IPS-11a (cell line): ENCODE measurements at regions not wholly inside any gene's neighbourhood (a gene's known extent, or its start where the extent isn't known, plus 50 kb on each side); places are given as distances from the start of the nearest gene placed in this dataset.
A peak's percentile ranks its signal among the peaks of the same experiment; 100 is the strongest.
"Not testable (repeated sequence)": the region's sequence is repeated elsewhere in the genome, so short reads cannot be mapped to it uniquely, and the experiment has no call there.

ENCODE experiments used
- H3K4me3 ChIP-seq: one replicate; pipeline ENCODE4 v1.5.1; 2013; ENCODE audit warnings: low read depth, low read length, control low read depth

DNA sequence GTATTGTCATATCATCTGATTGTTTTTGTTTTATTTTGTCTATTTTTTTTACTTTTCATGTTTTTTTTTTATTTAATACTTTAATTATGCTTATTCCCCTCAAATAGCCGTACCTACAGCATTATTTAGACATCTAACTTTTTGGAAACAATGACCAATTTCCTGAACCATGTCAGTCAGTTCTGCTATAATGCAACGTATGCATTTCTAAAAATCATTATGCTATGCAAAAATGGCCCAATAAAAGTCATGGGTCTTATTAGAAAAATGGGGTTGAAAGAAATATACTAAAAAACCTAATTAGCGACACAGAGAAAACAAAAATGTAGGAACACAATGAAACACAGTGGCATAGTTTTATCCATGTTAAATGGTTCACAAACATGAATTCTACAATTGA is 1454.7 kb downstream of the GRIK2 start:
- H3K4me3 ChIP-seq, result no peak overlapping the region

DNA sequence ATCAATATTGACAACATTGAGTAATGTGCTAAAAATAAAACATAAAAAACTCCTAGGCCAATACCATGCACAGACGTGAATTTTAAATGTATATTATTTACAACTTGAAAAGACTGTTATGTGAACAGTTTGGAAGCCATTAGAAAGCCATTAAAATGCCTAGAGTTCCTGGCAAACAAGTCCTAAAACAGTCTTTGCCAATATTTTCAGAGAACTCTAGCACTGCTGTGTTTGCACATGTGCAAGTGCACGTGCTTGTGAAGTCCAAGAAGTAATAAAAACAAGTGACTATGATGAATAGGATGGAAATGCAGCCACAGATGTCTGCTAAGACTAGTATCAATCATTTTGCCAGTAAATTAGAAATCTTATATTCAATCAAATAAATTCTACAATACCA is 1447.6 kb downstream of the GRIK2 start:
- H3K4me3 ChIP-seq, result no peak overlapping the region

DNA sequence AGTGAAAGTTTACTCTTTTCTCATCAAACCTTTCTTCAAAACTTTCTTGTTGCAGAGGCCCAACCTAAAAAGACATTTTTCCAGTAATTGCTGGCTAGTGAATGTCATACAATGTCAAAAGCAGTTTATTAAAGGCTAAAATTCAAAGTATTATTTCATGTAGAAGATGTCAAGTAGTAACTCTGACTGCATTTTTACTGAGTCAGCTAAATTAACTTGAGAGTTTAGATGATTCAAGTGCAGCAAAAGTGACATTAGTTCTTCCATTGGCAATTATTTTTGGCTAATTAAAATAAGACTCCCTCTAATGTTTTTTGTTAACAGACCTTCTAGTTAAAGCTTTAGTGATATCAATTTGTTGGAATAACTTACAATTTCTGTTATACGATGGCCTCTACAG is 1438.5 kb downstream of the GRIK2 start:
- no peak overlapping the region for H3K4me3 ChIP-seq

DNA sequence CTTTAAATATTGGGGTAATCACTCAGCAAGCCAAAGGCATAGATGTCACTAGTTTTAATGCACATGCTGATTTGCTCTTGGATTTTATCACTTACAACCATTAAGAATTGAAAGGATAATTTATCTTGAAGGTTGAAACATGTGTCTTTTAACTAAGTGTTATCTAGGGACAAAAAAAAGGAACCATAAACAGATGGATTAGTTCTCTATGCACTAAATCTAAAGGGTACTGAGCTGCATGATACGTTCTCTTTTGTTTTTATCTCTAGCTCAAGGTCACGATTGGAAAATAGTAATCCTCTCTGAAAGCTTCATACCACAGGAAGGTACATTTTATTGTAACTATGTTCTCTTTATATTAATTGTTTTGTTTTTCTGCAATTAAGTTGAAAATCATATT is 1426.6 kb downstream of the GRIK2 start:
- H3K4me3 ChIP-seq, result no peak overlapping the region

DNA sequence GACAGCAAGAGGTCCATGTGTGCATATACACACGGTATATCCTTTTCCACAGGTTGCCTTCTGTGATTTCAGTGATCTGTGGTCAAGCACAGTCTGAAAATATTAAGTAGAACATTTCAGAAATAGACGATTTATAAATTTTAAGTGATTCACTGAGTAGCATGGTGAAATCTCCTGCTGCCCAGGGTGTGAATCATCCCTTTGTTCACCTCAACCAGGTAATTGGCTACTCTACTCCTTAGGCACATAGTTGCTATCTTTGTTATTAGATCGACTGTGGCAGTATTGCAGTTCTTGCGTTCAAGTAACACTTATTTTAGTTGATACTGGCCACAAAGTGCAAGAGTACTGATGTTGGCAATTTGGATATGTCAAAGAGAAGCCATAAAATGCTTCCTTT is 1421.7 kb downstream of the GRIK2 start:
- no peak overlapping the region for H3K4me3 ChIP-seq

DNA sequence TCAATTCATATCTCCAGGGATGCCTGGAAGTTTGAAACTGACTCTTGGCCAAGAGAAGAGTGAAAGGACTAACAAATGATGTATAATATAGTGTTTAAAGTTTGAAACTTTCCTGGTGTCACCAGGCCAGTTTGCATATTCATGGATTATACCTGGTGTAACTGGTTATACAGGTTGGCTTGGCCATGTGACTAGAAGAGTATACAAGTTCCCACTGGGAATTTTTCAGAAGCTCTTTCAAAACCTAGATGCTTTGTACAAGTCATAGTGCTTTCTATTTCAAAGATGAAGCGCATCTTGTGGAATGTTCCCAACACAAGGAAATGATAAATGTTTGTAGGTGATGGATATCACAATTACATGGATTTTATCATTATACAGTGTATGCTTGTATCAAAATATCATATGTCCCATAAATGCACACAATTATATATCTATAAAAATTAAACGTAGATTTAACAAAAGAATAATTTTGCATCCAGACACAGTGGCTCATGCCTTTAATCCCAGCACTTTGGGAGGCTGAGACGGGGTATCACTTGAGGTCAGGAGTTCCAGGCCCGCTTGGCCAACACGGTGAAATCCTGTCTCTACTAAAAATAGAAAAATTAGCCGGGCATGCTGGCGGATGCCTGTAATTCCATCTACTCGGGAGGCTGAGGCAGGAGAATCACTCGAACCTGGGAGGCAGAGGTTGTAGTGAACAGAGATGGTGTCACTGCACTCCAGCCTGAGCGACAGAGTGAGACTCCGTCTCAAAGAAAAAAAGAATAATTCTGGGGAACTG is 1420.2 kb downstream of the GRIK2 start:
- no peak overlapping the region for H3K4me3 ChIP-seq

DNA sequence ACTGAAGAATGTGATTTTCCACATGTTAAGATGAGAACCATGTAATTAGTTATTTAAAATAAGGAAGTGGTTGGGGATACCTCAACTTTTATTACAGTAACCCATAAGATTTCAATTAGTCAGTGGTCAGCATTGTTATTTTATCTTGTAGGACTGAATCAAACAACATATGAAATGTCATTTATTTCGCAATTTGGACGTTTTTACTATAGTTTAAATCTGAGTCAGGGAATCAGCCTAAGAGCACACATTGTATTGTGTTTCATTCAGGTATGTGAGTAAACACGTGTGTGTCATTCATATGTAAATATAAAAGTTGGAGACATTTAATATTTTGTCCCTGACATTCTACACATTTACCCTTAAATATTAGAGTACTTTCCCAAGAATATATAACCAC is 1418.7 kb downstream of the GRIK2 start:
- no peak overlapping the region for H3K4me3 ChIP-seq

DNA sequence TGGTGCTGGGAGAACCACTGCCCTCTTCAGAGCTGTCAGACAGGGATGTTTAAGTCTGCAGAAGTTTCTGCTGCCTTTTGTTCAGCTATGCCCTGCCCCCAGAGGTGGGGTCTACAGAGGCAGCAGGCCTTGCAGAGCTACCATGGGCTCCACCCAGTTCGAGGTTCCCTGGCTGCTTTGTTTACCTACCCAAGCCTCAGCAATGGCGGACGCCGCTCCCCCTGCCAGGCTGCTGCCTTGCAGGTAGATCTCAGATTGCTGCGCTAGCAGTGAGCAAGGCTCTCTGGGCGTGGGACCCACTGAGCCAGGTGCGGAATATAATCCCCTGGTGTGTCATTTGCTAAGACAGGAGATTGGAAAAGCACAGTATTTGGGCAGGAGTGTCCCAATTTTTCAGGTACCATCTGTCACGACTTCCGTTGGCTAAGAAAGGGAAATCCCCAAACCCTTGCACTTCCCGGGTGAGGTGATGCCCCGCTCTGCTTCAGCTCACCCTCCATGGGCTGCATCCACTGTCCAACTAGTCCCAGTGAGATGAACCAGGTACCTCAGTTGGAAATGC is 1415.5 kb downstream of the GRIK2 start:
- not testable (repeated sequence) for H3K4me3 ChIP-seq

DNA sequence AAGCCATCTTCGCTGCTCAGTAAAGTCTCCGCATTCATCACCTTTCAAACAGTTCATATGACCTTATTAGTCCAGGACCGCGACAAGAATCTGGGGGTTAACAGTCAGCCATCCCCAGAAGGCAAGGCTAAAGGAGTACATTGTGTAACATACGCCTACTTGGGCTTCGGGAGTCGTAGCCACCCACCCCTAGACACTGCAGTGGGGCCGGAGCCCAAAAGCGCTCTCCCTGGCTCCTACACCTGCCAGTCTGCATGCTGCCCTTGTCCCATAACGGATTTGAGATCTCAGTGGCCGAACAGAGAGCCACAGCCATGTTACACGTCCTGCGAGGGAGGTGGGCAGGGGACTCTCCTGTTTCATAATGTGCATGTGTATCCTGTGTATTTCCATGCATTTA is 1405.5 kb downstream of the GRIK2 start:
- peak overlapping the region; percentile 67 for H3K4me3 ChIP-seq

DNA sequence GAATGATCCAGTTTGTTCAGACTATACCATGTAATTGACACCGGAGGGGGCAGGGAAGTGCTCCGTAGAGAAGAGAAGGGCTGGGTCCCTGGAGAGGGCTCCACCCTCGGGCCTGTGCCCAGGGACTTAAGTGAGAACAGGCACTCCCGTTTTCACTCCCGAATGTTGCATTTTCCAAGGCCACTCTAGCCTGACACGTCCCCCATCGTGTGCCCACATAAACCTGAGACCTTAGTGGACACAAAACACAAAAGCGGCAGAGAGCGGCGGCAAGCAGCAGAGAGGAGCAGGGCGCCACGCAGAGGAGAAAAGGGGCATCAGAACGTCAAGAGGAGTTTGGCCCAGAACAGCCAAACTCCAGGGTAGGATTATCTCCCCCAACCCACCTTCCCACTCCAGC is 1405.1 kb downstream of the GRIK2 start:
- H3K4me3 ChIP-seq, result peak overlapping the region; percentile 67

DNA sequence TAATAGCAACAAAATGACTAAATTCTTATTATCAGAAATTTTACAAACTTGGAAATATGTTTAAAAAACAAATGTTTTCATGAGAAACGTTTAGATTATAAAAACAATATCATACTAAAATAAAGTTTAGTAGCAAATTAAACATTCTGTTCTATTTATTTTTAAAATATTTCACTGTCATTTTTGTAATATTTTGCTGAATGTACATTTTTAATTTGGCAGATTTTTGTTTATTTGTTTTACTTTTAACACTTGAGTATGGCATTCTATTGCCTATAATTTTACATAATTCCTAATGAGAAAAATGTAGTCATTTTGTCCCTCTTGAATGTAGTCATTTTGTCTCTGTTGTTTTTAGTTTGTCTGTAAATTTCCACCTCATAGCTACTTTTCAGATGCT is 1400.2 kb downstream of the GRIK2 start:
- no peak overlapping the region for H3K4me3 ChIP-seq

DNA sequence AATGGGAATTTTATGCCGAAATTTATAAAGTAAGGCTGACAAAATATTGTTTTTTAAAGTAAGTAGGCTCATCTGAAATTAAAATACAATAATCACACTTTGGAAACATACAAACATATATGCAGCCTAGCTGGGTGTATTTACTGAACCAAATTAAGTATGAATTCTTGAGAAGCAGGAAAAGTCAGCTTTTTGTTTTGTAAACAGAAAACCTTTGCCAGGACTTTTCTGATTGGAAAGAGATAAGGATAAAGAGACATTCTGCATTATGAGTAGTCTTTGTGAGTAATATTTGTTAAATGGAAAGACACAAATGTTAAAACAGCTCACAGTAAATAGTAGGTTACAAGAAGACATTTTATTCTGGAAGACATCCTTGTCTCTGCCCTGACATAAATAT is 1380.8 kb downstream of the GRIK2 start:
- H3K4me3 ChIP-seq, result no peak overlapping the region

DNA sequence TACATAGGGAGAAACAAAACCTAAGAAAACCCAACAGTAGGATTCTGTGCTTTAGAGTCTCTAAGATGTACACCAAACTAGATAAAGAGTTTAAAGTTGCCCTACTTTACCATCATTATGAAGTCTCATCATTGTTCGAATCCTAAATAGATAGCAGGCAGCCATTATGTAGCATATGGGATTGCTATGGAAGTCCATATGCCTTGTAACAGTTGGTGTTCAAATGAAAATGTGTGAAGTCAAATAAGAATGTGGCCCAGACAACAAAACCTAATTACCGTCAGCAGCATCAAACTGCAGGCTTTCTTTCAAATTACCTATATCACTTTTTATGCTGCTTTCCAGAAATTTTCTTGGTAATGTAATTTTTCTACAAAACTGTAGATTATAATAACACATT is 1380.1 kb downstream of the GRIK2 start:
- no peak overlapping the region for H3K4me3 ChIP-seq

DNA sequence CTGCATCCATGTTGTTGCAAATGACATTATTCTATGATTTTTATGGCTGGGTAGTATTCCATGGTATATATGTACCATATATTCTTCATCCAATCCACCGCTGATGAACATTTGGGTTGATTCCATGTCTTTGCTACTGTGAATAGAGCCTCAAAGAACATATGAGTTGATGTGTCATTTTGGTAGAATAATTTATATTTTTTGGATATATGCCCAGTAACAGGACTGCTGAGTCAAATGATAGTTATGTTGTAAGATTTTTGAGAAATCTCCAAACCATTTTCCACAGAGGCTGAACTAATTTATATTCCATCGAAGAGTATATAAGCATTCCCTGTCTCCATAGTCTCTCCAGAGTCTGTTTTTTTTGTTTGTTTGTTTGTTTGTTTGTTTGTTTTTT is 1373.5 kb downstream of the GRIK2 start:
- no peak overlapping the region for H3K4me3 ChIP-seq

DNA sequence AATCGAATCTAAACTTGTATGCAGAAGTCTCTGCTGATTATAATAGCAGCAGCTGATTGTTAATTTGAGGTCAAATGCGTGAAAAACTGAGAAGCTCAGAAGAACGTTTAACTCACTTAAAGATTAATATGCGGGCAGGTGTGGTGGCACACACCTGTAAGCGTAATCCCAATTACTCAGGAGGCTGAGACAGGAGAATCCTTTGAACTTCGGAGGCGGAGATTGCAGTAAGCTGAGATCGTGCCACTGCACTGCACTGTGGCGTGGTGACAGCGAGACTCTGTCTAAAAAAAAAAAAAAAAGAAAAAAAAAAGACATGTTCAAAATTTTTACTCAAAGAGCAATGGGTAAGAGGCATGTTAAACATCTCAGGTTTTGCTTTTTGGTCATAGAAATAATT is 1370.8 kb downstream of the GRIK2 start:
- no peak overlapping the region for H3K4me3 ChIP-seq

DNA sequence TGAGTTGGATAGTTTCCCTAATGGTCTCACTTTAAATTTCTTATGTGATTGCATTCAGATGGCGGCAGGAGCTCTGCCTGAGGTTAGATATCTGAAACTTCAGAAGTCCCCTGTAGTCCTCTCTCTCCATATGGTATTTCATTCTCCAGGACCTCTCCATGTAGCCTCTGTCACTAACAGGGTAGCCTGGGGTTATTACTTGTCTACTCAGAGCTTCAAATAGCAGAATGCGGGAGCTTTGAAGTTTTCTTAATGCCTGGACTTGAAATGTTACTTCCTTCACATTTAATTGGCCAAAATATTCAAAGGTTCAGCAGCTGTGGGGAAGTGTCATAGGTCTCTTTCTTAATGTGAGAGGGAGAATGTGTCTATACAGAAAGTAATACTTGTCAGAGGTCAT is 1370.4 kb downstream of the GRIK2 start:
- no peak overlapping the region for H3K4me3 ChIP-seq

DNA sequence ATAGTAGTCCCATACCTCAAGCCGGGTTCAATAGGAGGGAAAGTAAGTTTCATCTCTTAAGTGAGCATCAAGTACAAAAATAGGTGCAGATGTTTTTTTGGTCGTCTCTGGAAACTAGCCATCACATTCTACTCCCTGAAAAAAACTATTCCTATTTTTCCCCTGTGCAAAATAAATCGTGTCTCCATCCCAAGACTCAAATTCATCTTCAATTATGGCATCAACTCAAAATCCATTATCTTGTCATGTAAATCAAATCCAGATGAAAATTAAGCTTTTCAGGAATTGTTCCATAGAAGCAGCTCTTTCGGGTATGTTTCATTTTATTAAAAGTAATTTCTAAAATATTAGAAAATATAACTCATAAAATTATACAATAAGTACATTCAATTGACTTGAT is 1368.4 kb downstream of the GRIK2 start:
- no peak overlapping the region for H3K4me3 ChIP-seq

DNA sequence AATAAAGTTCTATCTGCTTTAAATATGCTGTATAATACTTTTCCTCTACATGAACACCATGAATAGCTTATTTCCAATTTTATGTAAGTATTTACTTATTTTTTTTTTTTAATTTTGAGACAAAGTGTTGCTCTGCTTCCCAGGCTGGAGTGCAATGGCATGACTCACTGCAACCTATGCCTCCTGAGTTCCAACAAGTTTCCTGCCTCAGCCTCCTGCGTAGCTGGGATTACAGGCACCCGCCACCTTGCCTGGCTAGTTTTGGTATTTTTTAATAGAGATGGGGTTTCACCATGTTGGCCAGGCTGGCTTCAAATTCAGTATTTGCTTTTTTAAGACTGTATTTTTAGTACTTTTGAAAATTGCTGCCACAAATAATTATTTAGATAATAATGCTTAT is 1365.9 kb downstream of the GRIK2 start:
- no peak overlapping the region for H3K4me3 ChIP-seq

DNA sequence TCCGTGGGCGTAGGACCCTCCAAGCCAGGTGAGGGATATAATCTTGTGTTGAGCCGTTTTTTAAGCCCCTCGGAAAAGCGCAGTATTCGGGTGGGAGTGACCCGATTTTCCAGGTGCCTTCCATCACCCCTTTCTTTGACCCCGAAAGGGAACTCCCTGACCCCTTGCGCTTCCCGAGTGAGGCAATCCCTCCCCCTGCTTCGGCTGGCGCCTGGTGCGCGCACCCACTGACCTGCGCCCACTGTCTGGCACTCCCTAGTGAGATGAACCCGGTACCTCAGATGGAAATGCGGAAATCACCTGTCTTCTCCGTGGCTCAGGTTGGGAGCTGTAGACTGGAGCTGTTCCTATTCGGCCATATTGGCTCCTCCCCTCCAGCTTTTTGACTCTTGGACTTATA is 1365.0 kb downstream of the GRIK2 start:
- H3K4me3 ChIP-seq, result not testable (repeated sequence)

DNA sequence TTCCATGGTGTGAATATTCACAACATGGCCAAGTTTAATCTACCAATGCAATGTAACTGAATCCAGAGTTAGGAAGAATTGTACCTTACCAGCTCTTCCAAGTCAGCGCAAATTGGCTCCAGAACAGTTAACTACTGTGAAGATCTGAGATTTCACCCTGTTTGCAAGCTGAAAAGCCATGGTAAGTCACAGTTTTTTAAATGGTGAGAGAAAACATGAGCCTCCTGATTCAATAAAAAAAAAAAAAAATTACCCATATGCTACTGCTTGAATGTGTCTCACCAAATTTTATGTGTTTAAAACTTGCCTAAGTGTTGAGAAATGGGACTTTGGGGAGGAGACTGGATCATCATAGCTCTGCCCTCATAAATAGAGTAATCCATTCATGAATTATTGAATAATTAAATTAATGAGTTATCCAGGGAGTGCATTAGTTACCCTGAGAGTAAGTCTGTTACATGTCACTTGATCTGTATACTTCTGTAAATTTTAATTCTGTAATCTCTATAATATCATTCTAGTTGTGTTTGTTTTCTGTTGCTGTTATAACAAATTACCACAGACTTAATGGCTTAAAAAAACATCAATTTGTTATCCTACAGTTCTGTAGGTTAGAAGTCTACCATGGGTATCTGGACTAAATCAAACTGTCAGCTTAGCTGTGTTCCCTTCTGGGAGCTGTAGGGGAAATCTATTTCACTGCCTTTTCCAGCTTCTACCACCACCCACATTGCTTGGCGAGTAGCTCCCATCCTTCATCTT is 1355.9 kb downstream of the GRIK2 start:
- H3K4me3 ChIP-seq, result no peak overlapping the region

DNA sequence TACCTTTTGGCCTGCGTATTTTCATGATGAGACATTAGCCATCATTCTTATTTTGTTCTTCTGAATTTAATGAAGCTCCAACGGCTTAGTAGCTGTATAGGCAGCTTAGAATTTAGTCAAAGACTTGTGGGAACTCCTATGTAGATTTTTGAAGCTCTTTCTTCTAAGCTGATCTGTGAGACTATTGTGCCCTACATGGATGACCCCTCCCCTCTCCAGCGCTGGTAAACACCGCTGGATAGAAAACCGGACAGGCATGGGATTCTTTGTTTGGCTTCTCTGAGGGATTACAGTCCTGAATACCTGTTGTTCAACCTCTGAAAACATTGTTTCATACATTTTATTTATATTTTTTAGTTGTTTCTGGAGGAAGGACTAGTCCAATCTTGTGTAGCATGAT is 1353.4 kb downstream of the GRIK2 start:
- no peak overlapping the region for H3K4me3 ChIP-seq

DNA sequence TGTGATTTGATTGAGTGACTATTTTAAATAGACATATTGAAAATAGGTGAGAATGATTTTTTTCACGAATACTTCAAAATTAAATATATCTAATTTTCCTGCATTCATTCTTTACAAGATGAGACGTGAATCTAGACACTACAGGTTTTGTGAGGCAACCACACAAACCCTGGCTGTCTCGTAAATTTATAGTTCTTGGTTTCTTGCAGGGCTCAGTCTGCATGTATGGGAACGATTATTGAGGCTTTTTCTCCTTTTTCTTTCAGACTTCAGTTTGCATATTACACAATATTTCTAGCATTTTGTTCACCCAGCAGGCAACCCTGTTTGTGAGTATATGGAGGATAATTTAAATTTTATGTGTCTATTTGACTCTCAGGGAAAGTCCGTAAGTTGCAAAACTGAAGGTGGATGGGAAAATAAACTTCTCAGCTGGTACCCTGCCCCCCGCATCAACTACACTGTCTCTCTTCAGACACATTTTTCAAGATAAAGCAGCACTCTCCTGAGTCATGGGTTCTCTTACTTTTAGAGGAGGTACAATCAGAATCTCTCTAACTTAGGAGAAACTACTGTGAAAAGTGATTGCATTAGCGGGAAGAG is 1349.3 kb downstream of the GRIK2 start:
- no peak overlapping the region for H3K4me3 ChIP-seq
